ENCODE measurements at regions not wholly inside any gene's neighbourhood (a gene's known extent, or its start where the extent isn't known, plus 50 kb on each side); places are given as distances from the start of the nearest gene placed in this dataset.

DNA sequence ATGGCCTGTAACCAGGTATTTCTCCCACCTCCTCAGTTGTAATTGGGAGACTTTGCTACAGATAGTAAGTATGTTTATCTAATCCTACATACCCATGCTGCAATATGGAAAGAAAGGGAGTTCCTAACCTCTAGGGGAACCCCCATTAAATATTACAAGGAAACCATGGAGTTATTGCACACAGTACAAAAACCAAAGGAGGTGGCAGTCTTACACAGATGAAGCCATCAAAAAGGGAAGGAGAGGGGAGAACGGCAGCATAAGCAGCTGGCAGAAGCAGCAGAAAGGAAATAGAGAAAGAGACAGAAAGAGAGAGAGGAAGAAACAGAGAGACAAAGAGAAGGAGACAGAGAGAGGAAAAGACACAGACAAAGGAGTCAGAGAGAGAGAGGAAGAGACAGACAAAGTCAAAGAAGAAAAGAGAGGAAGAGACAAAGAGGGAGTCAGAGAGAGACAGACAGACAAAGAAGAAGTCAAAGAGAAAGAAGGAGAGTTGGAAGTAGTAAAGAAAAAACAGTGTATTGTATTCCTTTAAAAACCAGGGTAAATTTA, 142.9 kb downstream of the FASLG start:
- TF ChIP-seq, protein P1, sequence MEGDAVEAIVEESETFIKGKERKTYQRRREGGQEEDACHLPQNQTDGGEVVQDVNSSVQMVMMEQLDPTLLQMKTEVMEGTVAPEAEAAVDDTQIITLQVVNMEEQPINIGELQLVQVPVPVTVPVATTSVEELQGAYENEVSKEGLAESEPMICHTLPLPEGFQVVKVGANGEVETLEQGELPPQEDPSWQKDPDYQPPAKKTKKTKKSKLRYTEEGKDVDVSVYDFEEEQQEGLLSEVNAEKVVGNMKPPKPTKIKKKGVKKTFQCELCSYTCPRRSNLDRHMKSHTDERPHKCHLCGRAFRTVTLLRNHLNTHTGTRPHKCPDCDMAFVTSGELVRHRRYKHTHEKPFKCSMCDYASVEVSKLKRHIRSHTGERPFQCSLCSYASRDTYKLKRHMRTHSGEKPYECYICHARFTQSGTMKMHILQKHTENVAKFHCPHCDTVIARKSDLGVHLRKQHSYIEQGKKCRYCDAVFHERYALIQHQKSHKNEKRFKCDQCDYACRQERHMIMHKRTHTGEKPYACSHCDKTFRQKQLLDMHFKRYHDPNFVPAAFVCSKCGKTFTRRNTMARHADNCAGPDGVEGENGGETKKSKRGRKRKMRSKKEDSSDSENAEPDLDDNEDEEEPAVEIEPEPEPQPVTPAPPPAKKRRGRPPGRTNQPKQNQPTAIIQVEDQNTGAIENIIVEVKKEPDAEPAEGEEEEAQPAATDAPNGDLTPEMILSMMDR (IDR thresholded peaks at IDR 0.05; ENCODE audit: insufficient read depth, low read length, poor library complexity, severe bottlenecking), result no peak
- no peak for TF ChIP-seq EZH2phosphoT487 (conservative IDR thresholded peaks at IDR 0.05; ENCODE audit: low read length)

Data from SU-DHL-6 (cell line).